HG02870 (cell line): ENCODE measurements at regions not wholly inside any gene's neighbourhood (a gene's known extent, or its start where the extent isn't known, plus 50 kb on each side); places are given as distances from the start of the nearest gene placed in this dataset.

Experiments used
- ATAC-seq: cut with Tn5 transposase; IDR thresholded peaks from one replicate; pipeline ENCODE4 v1.9.1; 2021; ENCODE audit warnings: mild to moderate bottlenecking, moderate library complexity; ENCODE audit not compliant: unreplicated experiment

DNA sequence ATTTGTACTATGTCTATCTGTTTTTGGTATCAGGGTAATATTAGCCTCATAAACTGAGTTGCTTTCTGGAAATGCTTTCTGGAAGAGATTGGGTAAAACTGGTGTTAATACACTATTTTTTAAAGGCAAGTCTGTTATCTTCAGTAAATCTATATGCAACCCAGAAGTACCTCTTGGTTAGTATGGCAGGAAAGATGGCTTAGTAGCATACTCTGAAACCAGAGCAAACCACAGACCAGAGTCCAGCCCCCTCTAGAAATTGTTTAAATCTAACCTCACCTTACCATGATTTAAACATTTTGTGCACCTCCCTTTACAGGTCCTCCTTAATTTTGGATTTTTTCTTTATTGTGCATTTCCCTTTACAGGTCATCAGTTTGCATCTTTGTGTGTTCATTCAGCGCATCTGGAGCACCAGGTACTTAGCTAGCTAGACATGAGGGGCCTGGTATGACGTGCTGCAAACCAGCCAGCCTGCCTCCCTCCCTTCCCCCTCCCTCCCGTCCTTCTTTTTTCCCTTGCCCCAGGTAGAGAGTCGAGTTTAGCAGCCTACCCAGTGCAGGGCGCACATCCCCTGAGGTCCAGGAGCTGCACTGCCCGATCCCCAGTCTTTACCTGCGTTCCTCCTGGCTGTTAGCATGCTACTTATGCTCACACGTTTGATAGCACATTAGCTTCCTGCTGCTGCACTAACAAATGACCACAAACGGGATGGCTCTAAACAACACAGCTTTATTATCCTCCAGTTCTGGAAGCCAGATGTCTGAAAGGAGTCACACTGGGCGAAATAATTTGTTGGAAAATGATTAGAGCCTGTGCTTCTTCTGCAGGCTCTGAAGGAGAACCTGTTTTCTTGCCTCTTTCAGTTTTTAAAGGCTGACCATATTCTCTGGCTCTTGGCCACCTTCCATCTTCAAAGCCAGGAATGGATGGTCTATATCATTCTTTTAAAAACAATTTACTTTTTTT lies 299.9 kb upstream of the HABP2 start:
- ATAC-seq = no peak

GRCh38 chr10:113259576-113260226 lies 293.2 kb upstream of the HABP2 start:
- ATAC-seq = no peak

DNA sequence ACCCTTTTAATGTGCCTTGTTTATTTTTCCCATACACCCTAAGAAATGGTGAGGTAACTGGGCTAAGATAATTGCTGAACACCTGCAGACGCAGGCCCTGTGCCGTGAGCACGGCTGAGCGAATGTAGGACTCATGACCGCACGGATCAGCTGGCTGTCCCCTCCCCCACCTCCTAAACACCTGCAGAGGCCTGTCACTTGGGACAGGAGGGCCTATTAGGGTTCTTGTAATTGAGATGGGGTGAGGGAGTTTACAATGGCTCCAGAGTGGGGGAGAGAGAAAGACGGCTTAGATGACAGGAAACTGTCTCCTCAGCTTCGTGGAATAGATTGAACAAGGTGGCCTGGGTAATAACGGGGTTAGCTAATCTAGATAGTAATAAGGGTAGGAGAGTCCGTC lies 291.7 kb upstream of the HABP2 start:
- ATAC-seq = no peak

- no peak for ATAC-seq
These were observed 291.2 kb upstream of the HABP2 start for GRCh38 chr10:113261611-113262091.

- ATAC-seq = no peak
These were observed 289.8 kb upstream of the HABP2 start for GRCh38 chr10:113263056-113263455.

DNA sequence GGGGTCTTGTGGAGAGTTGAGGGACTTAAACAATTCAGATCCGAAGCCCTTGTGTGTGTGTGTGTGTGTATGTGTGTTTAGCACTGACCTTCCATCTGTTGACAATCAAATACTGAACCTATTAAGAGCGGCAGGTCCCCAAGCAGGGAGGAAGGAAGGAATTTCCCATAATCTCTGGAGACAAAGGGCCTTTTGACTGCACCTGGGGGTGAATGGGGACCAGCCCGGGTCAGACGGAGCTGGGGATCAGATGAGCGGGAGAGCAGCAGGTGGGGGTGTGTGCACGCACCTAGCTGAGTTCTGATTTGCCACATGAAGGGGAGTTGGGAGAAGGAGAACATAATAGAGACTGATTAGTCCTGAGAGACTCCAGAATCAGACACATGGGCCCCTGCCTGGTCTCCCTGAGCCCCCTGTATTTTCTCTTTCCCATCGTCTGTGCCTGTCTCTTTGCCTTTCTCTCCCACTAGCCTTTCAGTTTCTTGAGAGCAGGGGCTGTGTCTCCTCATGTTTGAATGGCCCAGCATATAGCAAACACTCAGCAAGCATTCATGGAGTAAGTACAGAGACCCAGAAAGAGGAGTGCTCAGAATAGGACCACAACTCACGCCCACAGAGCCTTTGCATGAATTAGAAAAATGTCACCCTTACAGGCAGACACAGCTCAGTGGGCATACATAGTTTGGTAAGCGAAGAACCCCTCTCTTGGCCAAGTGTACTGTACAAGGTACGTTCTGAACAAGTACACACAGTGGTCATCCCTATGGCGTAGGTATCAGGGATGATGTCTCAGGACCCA lies 288.3 kb upstream of the HABP2 start:
- no peak for ATAC-seq

DNA sequence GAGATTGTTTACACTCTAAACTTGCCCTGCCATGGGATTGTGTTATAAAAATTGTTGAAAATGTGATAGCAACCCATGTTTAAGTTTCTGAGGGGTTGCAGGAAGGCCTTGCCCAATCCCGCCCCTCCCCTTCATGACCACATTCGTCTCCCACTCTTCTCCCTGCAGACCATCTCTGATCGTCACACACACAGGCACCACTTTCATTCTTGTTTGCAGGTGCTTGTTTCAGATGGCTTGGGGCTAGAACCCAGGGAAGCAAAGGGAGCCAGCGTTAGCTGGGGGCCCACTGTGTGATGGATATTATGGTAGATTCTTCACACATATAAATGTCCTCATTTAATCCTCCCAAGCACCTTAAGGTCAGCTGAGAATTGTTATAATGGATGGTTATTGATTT lies 286.7 kb upstream of the HABP2 start:
- no peak for ATAC-seq

DNA sequence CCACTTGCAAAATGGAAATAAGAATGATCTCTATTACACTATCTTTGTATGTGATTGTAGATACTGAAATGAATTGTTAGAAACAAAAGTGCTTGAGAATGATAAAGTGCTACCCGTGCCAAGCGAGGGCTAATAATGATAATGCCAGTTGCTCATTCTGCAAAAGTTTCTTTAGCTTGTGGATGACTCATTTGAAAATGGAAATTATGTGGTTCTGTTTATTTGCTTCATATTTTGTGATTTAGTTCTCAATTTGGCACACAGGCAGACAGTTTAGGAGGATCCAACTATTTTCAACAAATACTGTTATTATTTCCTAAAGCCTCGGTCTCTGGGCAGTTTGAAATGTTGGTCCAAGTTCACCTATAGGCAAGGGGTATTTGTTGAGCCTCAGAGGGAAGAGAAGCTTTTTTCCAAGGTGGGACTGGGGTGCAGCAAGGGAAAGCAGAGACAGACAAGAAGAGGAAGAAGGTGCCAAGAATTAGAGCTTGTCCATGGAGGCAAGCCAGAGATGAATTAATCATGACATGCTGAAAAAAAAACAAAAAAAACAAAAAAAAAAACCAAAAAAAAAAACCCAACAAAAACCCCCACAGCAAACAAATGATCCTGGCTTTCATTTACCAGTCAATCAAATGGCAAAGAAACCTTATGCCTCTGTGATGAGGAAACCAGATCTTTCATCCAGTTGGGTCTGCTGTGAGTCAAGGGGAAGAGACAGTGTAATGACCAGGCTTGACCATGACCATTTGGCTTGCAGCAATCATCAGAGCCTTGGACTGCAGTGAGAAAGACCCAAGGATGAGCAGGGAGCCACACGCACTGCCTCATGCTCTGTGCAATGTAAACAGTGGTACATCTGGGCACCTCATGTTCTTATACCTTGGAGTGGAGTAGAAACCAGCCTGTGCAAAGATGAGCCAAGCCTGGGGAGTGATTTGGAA lies 285.0 kb upstream of the HABP2 start:
- ATAC-seq = no peak

- no peak for ATAC-seq
These were observed 283.5 kb upstream of the HABP2 start for GRCh38 chr10:113269333-113269732.

- ATAC-seq = no peak
These were observed 280.3 kb upstream of the HABP2 start for GRCh38 chr10:113272511-113272910.

GRCh38 chr10:113273181-113274163 lies 279.4 kb upstream of the HABP2 start:
- ATAC-seq = no peak

GRCh38 chr10:113274176-113274829 lies 278.6 kb upstream of the HABP2 start:
- no peak for ATAC-seq

GRCh38 chr10:113278221-113278620 lies 274.6 kb upstream of the HABP2 start:
- no peak for ATAC-seq

DNA sequence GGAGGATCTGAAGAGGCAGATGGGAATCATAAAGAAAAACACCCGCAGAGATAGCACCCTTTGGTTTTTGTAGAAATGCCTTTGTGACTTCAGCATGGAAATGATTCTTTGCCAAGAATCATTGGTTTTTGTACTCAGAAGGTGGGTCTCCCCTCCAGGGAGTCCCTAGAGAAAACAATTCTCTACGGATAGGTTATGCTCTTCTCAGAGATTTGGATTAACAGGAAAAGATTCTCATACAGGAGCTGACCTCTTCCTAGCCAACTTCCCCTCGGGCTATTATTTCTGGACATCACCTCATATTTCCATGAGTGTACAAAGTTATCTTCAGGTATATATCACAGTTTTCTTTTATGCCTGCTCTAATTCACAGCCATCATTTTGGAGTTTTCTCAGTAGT lies 274.2 kb upstream of the HABP2 start:
- no peak for ATAC-seq

GRCh38 chr10:113279262-113279661 lies 273.6 kb upstream of the HABP2 start:
- ATAC-seq = no peak

DNA sequence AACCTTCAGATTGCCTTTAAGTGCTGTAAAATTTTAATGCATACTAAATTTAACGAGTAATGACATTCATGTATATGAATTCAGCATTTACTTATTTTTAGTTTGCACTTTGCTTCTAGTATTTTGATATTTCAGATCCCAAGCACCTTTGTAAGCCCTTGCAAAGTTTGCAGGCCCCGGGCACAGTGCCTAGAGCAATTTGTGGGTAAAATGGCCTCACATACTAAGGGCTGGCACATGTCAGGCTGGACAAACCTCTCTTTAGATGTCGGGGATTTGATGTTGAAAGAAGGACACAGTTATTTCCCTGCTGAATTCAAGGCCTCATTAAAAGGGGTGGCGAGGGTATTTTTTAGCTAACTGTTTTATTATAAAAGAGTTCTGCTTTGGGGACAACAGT lies 270.3 kb upstream of the HABP2 start:
- no peak for ATAC-seq

- ATAC-seq = no peak
These were observed 269.7 kb upstream of the HABP2 start for GRCh38 chr10:113283189-113283588.

GRCh38 chr10:113284635-113285034 lies 268.2 kb upstream of the HABP2 start:
- ATAC-seq = no peak
